Hindlimb muscle (tissue), 1 donor: ENCODE measurements at regions not wholly inside any gene's neighbourhood (a gene's known extent, or its start where the extent isn't known, plus 50 kb on each side); places are given as distances from the start of the nearest gene placed in this dataset.
A peak's percentile ranks its signal among the peaks of the same experiment; 100 is the strongest.

Experiments used
- DNase-seq: peaks from one replicate; pipeline ENCODE4 v3.0.0-alpha.2; 2013

DNA sequence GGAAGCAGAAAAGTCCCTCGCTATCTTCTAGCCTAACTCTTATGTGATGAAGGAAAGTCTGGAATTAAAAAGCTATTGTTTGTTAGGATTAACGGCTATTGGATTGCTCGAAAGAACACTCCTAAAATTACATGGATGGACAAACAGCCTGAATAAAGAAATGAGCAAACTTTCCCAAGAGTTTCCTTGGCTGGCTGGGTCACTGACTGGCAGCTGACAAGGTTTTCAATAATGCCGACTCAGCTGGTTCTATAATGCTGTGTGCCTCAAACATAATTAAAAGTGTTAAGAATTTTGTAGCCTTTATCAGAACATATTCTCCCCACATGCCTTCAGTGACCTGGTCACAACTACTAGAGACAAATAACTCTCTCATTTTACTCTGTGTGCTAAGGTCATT lies 142.9 kb upstream of the ADAMTS9 start:
- no peak for DNase-seq

DNA sequence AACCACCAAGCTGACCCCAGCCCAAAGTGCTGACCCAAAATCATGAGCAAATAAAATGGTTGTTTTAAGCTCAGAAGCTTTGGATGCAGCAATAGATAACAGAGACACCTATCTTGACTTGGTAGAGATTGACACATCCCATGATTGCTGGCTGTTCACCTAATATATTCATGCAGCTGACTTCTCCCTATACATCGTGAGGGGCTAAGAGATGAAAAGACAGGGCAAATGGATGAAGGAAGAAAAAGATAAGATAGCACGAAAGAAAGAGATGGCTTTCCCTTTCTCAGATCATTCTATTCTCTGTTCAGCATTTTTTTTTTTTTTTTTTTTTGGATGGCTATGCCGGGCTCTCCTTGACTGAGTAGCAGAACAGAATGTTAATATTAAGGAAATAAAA lies 141.5 kb upstream of the ADAMTS9 start:
- DNase-seq, result no peak

DNA sequence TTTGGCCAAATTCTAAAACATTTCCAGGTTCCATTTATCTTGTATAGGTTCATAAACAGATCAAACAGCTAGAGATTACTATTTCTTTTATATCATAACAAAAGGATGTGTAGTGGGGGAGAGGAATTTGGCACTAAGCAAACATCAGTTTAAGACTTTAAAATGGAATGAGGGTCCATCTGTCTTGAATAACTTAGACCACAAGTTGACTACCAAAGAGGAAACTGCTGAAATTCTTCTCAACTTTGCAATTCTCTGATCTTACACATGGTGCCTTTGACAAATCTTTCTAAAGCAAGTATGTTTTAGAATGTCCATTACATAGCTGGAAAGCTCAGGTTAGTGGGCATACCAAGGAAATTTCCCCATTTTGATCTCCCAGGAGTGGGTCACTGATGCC lies 140.5 kb upstream of the ADAMTS9 start:
- no peak for DNase-seq

DNA sequence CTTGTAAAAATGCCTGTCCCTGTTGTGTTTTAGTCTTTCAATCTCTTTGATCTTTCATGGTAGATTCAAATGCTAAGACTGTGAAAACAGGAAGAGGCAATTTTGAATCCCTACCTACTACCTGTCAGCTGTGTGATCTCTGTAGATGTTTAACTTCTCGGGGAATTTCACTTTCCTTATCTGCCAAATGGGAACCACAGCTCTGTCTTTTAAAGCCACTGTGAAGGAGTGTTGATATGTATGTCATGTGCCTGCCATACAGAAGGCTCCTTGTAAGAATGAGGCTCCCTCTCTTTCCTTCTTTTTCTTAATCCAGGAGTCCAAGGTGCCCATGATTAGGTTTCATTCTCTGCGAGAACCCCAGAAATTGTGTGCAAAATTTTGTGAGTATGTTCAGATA lies 139.6 kb upstream of the ADAMTS9 start:
- DNase-seq, result no peak

DNA sequence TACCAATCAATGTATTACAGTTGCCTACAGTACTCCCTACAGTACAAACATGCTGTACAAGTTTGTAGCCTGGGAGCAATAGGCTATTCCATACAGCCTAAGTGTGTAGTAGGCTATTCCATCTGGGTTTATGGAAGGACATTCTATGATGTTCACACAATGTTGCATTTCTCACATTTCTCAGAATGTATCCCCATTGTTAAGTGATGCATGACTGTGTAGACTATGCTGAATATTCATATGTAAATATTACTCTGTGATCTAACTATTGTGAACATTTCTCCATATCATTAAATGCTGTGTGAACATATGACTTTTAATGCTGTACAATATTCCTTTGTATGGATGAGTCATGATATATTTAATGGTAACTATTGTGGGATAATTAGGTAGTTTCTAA lies 139.2 kb upstream of the ADAMTS9 start:
- no peak for DNase-seq

DNA sequence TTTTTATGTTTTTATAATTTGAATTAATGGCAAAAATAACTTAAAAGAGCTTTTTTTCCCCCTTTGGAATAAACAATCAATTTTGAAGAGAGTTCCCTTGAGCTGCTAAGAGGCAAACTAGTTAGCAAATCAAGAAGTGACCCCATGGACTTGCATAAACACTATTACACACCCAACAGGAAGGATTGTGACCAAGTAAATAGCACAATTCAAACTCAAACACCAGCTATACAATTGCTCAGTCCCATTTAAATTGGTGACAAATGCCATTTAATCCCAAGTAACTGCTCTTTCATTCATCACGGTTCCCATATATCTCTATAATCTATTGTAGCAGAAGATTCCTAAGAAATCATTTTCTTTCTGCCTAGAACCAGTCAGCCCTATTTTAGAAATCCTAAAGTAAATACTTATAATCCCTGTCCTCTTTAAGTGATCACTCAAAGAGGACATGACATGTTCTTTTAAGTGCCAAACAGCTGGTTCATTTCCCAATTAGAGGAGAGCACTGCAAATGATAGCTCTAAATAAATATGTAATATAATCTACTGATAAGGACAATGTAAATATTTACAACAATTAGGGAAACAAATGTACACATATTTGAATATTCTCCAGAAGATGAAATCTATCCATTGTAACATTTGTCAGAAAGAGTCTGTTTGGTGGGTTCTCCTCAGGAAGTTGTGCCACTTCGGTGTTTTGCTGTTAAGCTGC lies 137.8 kb upstream of the ADAMTS9 start:
- DNase-seq, result no peak

DNA sequence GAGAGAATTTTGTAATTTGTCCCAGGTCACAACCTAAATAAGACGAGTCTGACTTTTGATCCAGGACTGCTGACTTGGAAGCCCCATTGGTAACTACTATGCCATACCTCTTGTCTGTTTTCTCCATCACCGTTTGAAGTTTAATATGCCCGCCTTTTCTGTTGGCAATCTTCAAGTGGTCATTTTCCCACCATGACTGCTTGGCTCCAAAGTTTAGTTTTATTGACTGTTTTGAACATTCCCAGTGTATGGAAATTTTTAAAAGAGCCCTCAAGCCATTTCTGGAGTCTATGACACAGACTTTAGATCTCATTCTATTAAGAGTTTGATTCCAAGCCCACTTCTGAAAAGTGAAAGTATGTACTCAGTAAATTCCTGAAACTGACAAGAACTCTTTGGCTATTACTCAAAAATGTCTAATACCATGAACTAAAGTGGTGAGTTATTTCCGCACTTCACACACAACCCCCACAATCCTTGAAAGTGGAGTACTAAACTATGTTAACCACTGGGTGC lies 136.7 kb upstream of the ADAMTS9 start:
- DNase-seq, result peak; percentile 53

DNA sequence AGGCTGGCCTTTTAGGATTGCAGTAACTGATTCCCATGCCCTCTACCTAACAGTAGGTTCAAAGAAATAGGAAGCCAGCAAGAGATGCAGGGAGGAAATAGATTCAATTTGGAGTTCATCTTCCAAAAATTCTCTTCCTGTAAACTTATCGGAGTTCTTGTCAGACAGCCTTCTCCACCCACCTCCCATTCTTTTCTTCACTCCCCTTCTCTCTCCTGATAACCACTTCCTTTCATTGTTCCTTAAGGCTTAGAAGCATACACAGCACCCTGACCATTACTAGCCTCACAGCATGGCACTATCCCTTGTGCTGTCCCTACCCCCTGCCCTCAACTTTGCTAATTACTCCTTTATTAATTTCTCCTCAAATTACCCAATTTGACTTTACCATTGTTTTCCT lies 130.4 kb upstream of the ADAMTS9 start:
- DNase-seq, result no peak

DNA sequence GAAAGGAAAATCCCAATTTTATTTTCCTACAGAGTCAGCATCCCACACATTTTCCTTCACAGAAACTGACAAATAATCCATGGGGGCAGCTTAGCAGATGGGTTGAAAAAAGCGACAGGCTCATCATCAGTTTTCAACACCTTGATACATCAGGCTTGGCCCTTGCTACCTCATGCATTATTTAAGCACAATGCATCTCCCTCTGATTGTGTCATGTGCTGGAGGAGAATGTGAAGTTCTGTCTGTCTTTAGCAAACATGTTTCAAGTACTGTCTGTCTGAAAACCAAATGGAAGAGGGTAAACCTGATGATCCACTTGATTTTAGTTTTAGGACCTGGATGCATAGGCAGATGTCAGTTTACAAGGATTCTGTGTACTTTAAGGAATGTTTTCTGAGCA lies 128.6 kb upstream of the ADAMTS9 start:
- no peak for DNase-seq

DNA sequence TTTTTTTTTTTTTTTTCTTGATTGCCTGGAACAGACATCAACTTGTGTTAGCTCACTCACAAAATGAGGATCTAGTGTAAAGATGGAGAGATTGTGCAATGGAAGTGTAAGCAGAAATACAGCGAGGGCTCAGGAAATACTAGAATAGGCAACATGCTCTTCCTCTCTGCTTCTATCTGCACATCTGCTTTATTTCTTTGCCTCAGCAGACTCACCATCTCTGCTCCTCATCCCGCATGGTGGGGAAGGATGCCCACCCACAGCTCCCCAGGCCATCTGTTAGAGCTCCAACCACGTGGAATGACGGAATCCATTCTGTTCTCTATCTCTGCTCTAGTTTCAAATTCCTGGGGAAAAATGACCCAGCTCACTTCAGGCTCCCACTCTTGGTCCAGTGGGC lies 128.0 kb upstream of the ADAMTS9 start:
- peak; percentile 45 for DNase-seq

DNA sequence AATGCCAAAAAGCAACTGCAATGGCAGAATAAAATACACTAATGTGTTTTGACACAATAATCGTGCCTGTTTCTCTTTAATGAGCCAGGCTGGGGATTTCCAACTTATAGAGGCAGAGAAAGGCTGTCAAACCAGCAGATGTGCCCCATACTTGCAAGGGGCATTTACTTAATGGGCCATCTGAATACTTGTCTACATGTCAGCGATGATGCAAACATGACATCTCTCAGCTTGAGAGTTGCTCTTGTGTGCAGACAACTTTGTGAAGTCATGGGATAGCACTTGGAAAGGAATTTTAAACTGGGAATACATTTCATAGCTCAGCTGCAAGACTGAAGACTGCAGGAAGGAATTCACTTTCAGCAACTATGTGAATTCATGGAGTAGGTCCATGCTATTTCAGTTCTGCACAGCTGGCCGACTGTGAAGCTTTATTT lies 127.4 kb upstream of the ADAMTS9 start:
- DNase-seq, result peak; percentile 86

DNA sequence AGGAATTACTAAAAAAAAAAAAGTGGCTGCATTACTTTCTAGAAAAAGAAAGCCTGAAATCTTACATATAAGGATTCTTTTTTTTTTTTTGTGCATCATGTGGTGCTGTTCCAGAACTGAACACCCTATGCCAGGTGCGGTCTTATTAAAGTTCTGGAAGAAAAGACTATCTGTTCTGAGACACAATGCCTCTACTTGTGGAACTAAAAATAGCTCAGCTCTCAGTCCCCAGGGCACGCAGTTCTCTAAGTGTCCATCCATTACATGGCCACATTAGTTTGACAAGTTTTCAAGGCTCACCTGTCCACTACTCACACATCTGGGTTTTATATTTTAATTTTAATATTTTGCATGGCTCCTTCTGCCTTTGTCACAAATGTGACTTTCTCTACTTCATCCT lies 126.6 kb upstream of the ADAMTS9 start:
- DNase-seq, result peak; percentile 50

DNA sequence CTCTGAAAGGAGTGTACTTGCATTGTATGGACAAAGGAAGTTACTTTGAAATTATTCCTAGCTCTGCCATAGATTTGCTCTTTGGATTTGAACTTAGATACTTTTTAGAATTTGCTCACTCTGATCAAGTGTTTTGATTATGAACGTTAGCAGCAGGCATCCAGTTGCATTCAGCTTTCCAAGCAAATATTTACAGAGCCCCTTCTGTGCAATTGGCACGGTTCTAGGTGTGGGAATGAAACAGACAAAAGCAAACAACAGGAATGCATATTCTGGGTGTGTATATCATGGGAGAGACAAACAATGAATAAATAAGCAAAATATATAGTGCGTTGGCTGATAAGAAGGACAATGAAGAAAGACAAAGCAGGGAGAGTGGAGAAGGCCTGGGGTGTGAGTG lies 125.5 kb upstream of the ADAMTS9 start:
- no peak for DNase-seq

DNA sequence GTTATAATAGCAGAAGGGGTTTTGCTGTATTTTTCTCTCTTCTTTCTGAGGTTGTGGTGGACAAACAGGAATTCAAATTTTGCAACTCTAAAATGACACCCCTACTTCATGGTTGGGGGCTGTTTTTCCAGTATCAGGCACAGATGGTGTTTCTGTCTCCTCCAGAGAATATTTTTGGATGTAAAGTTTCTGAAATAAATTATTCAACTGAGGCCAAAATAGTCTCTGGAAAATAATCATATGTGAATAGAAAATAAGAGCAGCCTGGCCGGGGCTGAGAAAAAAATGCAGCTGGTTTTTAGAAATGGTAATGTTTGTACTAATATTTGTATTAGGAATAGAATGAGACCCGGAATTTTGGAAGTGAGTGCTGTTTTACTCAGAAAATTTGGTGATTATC lies 121.3 kb upstream of the ADAMTS9 start:
- DNase-seq, result no peak

DNA sequence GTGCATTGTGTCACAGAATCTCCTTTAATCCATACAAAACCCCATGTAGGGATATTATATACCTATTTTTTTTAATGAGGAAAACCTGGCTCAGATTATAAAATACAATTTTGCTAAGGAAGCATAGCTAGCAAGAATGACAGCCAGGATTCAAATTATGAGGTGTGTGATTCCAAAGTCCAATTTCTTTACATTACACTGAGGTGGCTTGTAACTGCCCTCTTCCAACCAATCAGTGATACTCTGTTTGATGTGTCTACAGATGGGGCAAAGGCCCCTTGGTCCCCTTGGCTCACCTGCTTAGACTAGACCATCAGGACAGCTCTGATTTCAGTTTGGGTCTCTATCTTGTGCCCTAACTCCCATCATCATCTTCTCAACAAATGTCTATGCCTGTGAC lies 120.3 kb upstream of the ADAMTS9 start:
- no peak for DNase-seq

DNA sequence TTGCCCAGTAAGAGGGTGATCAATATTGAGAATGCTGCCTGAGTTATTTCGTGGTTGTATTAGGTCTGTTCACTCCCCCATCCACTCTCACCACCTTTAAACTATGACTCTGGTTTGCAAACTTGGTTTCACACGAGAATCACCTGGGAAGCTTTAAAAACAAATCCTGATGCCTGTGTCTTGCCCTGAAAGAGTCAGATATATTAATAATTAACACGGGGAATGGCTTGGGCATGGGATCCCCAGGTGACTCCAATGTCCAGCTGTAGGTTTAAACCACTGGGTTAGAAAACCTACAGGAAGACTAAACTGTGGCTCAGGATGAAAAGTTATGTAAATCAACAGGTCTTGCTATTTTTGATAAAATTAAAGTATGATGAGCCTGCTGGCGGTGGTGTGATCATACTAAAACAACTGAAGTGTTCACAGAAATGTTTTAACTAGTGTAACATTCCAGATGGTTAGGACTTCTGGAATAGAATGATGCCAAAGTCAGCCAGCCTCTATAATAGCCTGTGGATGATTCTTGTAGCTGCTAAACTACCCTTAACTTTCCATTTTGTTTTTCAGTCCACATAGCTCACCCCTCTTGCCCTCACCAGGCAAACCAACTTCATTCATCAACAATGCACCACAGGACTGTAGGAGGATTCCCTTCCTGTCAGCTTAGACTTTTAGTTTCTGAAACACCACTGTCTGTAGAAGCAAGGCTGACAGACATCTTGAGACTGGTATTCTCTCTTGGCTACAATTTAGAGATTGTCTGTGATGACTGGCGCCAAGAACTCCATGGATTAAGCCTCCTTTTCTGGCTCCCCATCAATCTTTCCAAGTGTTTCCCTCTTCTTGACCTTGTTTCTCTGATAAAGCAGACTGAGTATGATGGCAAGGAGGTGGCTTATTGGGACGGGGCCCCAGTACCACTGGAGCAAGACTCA lies 119.1 kb upstream of the ADAMTS9 start:
- no peak for DNase-seq

DNA sequence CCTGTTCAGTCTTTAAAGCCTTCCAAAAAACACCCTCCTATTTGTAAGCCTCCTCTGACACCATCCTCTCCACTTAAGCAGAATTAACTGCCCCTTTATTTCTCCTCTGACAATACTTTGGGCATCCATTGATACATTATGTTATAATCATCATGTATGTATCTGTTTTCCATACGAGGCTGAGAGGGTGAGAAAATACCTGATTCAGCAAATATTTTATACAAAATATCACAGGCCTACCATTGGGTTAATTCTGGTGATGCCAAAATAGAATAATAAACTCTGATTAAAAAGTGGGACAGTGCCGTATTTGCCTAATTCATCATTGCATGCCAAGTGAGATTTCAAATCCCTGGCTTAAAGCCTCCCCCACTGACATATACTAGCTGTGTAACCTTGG lies 118.2 kb upstream of the ADAMTS9 start:
- DNase-seq, result no peak

DNA sequence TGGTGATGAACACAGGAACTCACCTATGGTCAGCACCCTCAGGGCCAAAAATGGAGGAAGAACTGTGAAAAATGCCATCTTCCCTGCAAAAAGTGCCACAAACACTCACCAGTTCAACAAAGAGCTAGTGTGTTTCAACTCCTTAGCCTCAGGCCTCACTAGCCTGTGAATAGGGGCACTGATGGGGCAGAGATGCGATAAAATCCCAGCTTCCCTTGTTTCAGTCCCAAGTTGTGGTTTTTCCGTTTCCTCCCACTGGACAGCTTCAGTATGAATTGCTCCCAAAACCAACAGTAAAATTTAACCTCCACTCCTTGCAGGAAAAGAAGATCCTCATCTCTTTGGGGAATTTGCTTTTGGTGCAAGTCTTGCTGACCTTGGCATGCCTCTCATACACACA lies 117.4 kb upstream of the ADAMTS9 start:
- DNase-seq, result no peak

DNA sequence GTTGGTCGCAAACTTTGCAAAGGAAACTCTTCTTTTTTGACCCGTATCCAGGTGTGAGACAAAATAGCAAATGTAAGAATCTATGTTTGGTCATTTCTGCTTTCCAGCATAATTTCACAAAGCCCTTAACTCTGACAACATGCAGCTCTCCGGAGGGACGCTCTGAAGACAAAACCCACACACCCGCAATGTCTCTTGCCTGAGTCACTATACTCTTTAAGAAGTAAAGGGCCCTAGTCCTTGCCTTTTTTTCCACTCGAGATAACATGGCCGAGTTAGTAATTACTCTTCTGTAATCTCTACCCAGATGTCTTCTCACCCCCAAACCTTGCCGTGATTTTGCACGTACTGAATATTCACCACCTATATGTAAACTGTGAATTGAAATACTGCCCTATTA lies 115.7 kb upstream of the ADAMTS9 start:
- DNase-seq, result no peak

DNA sequence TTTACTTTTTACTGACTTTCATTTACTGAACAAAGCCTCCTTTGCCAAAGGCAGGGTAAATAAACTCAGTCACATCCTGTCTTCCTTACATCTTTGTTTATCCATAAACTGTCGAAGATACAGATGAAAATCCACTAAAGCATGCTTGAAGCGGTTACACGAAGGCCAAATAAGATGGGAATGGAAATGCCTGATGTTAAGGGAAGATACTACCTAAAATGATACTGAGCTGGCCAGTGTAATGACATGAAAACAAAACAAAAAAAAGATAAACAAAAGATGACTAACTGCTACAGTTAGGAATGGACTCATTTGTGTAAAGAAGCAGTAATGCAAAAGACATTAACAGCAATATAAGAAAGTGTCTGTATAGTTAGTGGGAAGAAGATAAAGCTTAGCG lies 114.7 kb upstream of the ADAMTS9 start:
- DNase-seq, result no peak

DNA sequence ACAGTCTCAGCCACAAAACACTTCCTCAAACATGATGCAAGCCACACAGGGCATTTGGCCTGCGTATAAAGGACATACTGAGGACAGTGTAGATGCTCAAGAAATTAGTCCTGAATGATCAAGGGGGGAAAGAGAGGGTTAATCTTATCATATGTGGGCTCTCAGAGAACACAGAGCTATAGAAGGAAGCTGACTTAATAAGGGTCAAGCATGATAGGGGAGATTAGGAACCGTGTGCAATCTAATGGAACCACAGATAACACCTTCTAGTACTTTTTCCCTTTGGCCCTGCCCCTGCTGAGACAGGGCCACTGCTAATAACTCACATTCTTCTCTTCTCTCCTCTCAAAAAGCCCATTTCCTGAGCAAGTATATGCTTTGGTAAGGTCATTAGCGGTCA lies 114.1 kb upstream of the ADAMTS9 start:
- no peak for DNase-seq

DNA sequence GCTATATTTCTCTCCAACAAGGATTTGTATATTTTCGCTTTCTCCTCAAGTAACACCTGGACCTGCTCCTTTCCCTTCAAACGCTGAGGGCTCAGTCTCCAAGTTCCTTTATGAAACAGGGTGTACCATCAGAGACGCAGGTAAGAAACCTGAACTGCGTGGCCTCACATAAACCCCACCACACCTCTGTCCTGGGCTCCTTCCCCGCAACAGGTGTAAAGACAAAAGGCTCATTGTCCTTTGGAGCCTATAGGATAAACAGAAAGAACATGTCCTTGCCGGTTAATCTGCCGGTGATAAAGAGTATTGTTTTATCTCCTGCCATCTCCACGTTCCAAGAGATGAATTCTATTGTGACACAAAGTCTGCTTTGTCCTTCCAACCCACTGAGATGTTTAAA lies 111.8 kb upstream of the ADAMTS9 start:
- DNase-seq, result no peak

DNA sequence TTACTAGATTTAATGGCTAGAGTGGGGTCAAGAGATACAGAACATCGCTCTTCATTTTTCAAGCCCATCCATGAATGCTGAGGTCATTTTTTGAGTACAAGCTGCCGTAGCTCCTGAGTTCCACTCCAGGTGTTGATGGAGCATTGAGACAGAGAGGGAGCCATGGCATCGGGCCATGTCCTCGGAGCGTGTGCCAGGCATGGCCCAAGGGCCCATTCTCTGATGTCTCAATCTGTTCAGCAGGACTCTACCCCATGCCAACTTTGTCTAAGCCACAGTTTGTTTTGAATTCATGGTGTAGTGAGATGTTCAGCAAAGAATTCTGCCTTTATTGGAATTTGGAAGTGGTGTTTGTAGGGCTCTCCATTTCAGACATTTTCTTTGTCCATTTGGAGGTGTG lies 110.5 kb upstream of the ADAMTS9 start:
- DNase-seq, result no peak
